ENCODE measurements at regions not wholly inside any gene's neighbourhood (a gene's known extent, or its start where the extent isn't known, plus 50 kb on each side); places are given as distances from the start of the nearest gene placed in this dataset.

DNA sequence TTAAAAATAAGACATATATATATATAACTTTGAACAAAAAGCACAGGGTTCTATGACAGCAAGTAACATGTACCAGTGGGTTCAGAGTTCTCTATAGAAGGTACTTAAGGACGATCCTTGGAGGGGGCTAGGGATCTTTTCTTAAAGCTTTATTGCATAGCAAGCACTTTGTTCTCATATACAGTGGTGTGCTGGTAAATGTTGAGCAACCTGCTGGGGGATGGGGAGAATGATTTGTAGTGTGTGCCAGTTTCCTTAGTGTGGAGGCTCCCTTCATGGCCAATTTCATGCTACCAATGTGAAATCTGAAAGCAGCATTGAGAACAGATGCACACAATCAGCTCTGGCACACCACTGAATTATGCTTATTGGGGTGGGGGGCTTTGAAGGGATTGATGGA is 69.5 kb upstream of the NFASC start:
- no peak for TF ChIP-seq POLR2A (IDR thresholded peaks at IDR 0.05; ENCODE audit: low read depth, low read length)
- no peak for TF ChIP-seq TAF1 (IDR thresholded peaks at IDR 0.05; ENCODE audit: borderline replicate concordance, low read depth, low read length)

All from GM12892 (cell line).